CD8-positive, alpha-beta memory T cell (primary cell): ENCODE measurements at regions not wholly inside any gene's neighbourhood (a gene's known extent, or its start where the extent isn't known, plus 50 kb on each side); places are given as distances from the start of the nearest gene placed in this dataset.

Experiments used
- CTCF ChIA-PET: fragments of 350-600 bp; sonication (Branson Sonifier 250); formaldehyde crosslinking; loops from one replicate; lab custom pipeline; 2021; ENCODE audit warnings: antibody characterized with exemption; lab: Charles Lee
- POLR2A ChIA-PET: fragments of 350-600 bp; sonication (Branson Sonifier 250); formaldehyde crosslinking; loops from one replicate; lab custom pipeline; 2021; ENCODE audit warnings: antibody characterized with exemption; lab: Charles Lee
- DNase-seq, 5 donors: peaks; one replicate each; pipeline versions ENCODE4 v3.0.0 to v3.0.0-alpha.2; 2020 to 2022; ENCODE audit warnings: mixed read lengths in 1 of 5
- H3K27ac ChIP-seq: one replicate; pipeline ENCODE4 v1.7.0; 2013; ENCODE audit warnings: low read depth, mild to moderate bottlenecking, low read length, moderate library complexity
- H3K27me3 ChIP-seq: 2 replicates; pipeline ENCODE4 v1.7.0; 2013; ENCODE audit warnings: low read length, mild to moderate bottlenecking; ENCODE audit not compliant: insufficient read depth, poor library complexity, severe bottlenecking
- H3K36me3 ChIP-seq: 2 replicates; pipeline ENCODE4 v1.7.0; 2013; ENCODE audit warnings: mild to moderate bottlenecking, low read length, moderate library complexity; ENCODE audit not compliant: insufficient read depth
- H3K4me1 ChIP-seq: 2 replicates; pipeline ENCODE4 v1.7.0; 2013; ENCODE audit warnings: mild to moderate bottlenecking, low read length, moderate library complexity; ENCODE audit not compliant: insufficient read depth
- H3K4me3 ChIP-seq: 2 replicates; pipeline ENCODE4 v1.7.0; 2013; ENCODE audit warnings: mild to moderate bottlenecking, low read length
- H3K9me3 ChIP-seq: 2 replicates; pipeline ENCODE4 v1.7.0; 2013; ENCODE audit warnings: mild to moderate bottlenecking, low read length
- H3K27ac Mint-ChIP-seq, 8 donors: one replicate each; pipeline ENCODE4 v1.8.0; 2020 to 2021; ENCODE audit warnings: mixed read lengths in 8 of 8, mild to moderate bottlenecking in 6 of 8, inconsistent platforms in 3 of 8, moderate library complexity in 3 of 8
- H3K27me3 Mint-ChIP-seq, 2 donors: one replicate each; pipeline ENCODE4 v1.8.0; 2020 to 2021; ENCODE audit warnings: mixed read lengths in 2 of 2, mild to moderate bottlenecking in 1 of 2, moderate library complexity in 1 of 2
- H3K36me3 Mint-ChIP-seq, 3 donors: one replicate each; pipeline ENCODE4 v1.8.0; 2020 to 2021; ENCODE audit warnings: mixed read lengths in 3 of 3, inconsistent platforms in 1 of 3, mild to moderate bottlenecking in 1 of 3
- H3K4me1 Mint-ChIP-seq, 3 donors: one replicate each; pipeline ENCODE4 v1.8.0; 2020 to 2021; ENCODE audit warnings: mixed read lengths in 3 of 3, inconsistent platforms in 1 of 3, mild to moderate bottlenecking in 1 of 3
- H3K4me3 Mint-ChIP-seq, 7 donors: one replicate each; pipeline ENCODE4 v1.8.0; 2020 to 2021; ENCODE audit warnings: mixed read lengths in 7 of 7, mild to moderate bottlenecking in 6 of 7, moderate library complexity in 4 of 7, inconsistent platforms in 2 of 7
- H3K9me3 Mint-ChIP-seq, 5 donors: one replicate each; pipeline ENCODE4 v1.8.0; 2020 to 2022; ENCODE audit warnings: mixed read lengths in 5 of 5, mild to moderate bottlenecking in 3 of 5, moderate library complexity in 2 of 5, inconsistent platforms in 1 of 5

- Histone ChIP-seq H3K27me3 (no peaks in the 10 kb centered on the region), H3K4me1 (no peaks in the 10 kb centered on the region), H3K27ac (no peak overlapping the region), H3K4me3 (no peak overlapping the region), H3K36me3 (no peaks in the 10 kb centered on the region), H3K9me3 (no peaks in the 10 kb centered on the region)
- Mint-ChIP-seq H3K4me3 (no peak overlapping the region), H3K9me3 (peaks cover 0 to 13% (median 4%) of the 10 kb centered on the region in 5 donors), H3K36me3 (no peaks in the 10 kb centered on the region), H3K4me1 (no peaks in the 10 kb centered on the region), H3K27me3 (peaks cover 7 to 54% of the 10 kb centered on the region in 2 donors), H3K27ac (peak overlapping the region in 1 of 8 donors; percentile 12)
- CTCF ChIA-PET, result no interaction called here
- POLR2A ChIA-PET, result no interaction called here
- no peak for DNase-seq
These were observed 75.1 kb upstream of the LDAH start for GRCh38 chr2:20897874-20898453.

- Histone ChIP-seq H3K36me3 (no peaks in the 10 kb centered on the region), H3K27ac (no peak overlapping the region), H3K4me3 (no peak overlapping the region), H3K27me3 (no peaks in the 10 kb centered on the region), H3K9me3 (no peaks in the 10 kb centered on the region), H3K4me1 (no peaks in the 10 kb centered on the region)
- Mint-ChIP-seq H3K9me3 (peaks cover 0 to 13% (median 4%) of the 10 kb centered on the region in 5 donors), H3K36me3 (no peaks in the 10 kb centered on the region), H3K27me3 (peaks cover 7 to 62% of the 10 kb centered on the region in 2 donors), H3K4me1 (no peaks in the 10 kb centered on the region), H3K4me3 (no peak overlapping the region), H3K27ac (no peak overlapping the region)
- POLR2A ChIA-PET, result no interaction called here
- no peak for DNase-seq
- CTCF ChIA-PET, result no interaction called here
These were observed 74.1 kb upstream of the LDAH start for GRCh38 chr2:20897047-20897446.

GRCh38 chr2:20884829-20885228 is 61.9 kb upstream of the LDAH start:
- Mint-ChIP-seq H3K27ac (no peak overlapping the region), H3K4me1 (no peaks in the 10 kb centered on the region), H3K4me3 (no peak overlapping the region), H3K36me3 (no peaks in the 10 kb centered on the region), H3K27me3 (peaks cover 6 to 7% of the 10 kb centered on the region in 2 donors), H3K9me3 (no peaks in the 10 kb centered on the region)
- H3K9me3 ChIP-seq, result no peaks in the 10 kb centered on the region
- H3K27me3 ChIP-seq, result no peaks in the 10 kb centered on the region
- no peaks in the 10 kb centered on the region for H3K4me1 ChIP-seq
- ChIA-PET CTCF (no interaction called here), POLR2A (no interaction called here)
- H3K36me3 ChIP-seq, result no peaks in the 10 kb centered on the region
- DNase-seq, result no peak
- no peak overlapping the region for H3K27ac ChIP-seq
- H3K4me3 ChIP-seq, result no peak overlapping the region

- Histone ChIP-seq H3K36me3 (no peaks in the 10 kb centered on the region), H3K4me1 (no peaks in the 10 kb centered on the region), H3K27ac (no peak overlapping the region), H3K27me3 (peaks cover 4% of the 10 kb centered on the region), H3K9me3 (no peaks in the 10 kb centered on the region), H3K4me3 (no peak overlapping the region)
- Mint-ChIP-seq H3K4me1 (no peaks in the 10 kb centered on the region), H3K36me3 (no peaks in the 10 kb centered on the region), H3K27ac (no peak overlapping the region), H3K4me3 (no peak overlapping the region), H3K27me3 (peaks cover 9 to 14% of the 10 kb centered on the region in 2 donors), H3K9me3 (no peaks in the 10 kb centered on the region)
- POLR2A ChIA-PET, result no interaction called here
- DNase-seq, result no peak
- CTCF ChIA-PET, result no interaction called here
These were observed 59.7 kb upstream of the LDAH start for GRCh38 chr2:20882466-20883170.

- Histone ChIP-seq H3K27me3 (peaks cover 7% of the 10 kb centered on the region), H3K27ac (no peak overlapping the region), H3K4me1 (no peaks in the 10 kb centered on the region), H3K36me3 (no peaks in the 10 kb centered on the region), H3K9me3 (no peaks in the 10 kb centered on the region), H3K4me3 (no peak overlapping the region)
- CTCF ChIA-PET, result no interaction called here
- POLR2A ChIA-PET, result no interaction called here
- no peak for DNase-seq
- no peaks in the 10 kb centered on the region for H3K9me3 Mint-ChIP-seq
- H3K4me3 Mint-ChIP-seq, result no peak overlapping the region
- H3K36me3 Mint-ChIP-seq, result no peaks in the 10 kb centered on the region
- H3K4me1 Mint-ChIP-seq, result no peaks in the 10 kb centered on the region
- no peak overlapping the region for H3K27ac Mint-ChIP-seq
- H3K27me3 Mint-ChIP-seq, result peaks cover 14 to 25% of the 10 kb centered on the region in 2 donors
These were observed 57.4 kb upstream of the LDAH start for GRCh38 chr2:20880221-20880771.

- peaks cover 15 to 28% of the 10 kb centered on the region in 2 donors for H3K27me3 Mint-ChIP-seq
- DNase-seq, result no peak
- no peak overlapping the region for H3K4me3 ChIP-seq
- peaks cover 0 to 4% (median 3%) of the 10 kb centered on the region in 5 donors for H3K9me3 Mint-ChIP-seq
- no peak overlapping the region for H3K4me3 Mint-ChIP-seq
- peaks cover 7% of the 10 kb centered on the region for H3K27me3 ChIP-seq
- no peak overlapping the region for H3K27ac ChIP-seq
- H3K27ac Mint-ChIP-seq, result no peak overlapping the region
- ChIA-PET POLR2A (no interaction called here), CTCF (no interaction called here)
- H3K9me3 ChIP-seq, result no peaks in the 10 kb centered on the region
- no peaks in the 10 kb centered on the region for H3K36me3 ChIP-seq
- no peaks in the 10 kb centered on the region for H3K36me3 Mint-ChIP-seq
- no peaks in the 10 kb centered on the region for H3K4me1 ChIP-seq
- no peaks in the 10 kb centered on the region for H3K4me1 Mint-ChIP-seq
These were observed 56.3 kb upstream of the LDAH start for GRCh38 chr2:20879221-20879620.

GRCh38 chr2:20877960-20878359 is 55.1 kb upstream of the LDAH start:
- H3K27ac Mint-ChIP-seq, result no peak overlapping the region
- DNase-seq, result no peak
- H3K9me3 Mint-ChIP-seq, result peaks cover 0 to 6% (median 5%) of the 10 kb centered on the region in 5 donors
- no peaks in the 10 kb centered on the region for H3K4me1 ChIP-seq
- H3K27me3 ChIP-seq, result peaks cover 7% of the 10 kb centered on the region
- no peak overlapping the region for H3K27ac ChIP-seq
- no peak overlapping the region for H3K4me3 ChIP-seq
- no peaks in the 10 kb centered on the region for H3K36me3 Mint-ChIP-seq
- ChIA-PET CTCF (no interaction called here), POLR2A (no interaction called here)
- H3K9me3 ChIP-seq, result no peaks in the 10 kb centered on the region
- H3K36me3 ChIP-seq, result no peaks in the 10 kb centered on the region
- no peak overlapping the region for H3K4me3 Mint-ChIP-seq
- no peaks in the 10 kb centered on the region for H3K4me1 Mint-ChIP-seq
- H3K27me3 Mint-ChIP-seq, result peaks cover 16 to 28% of the 10 kb centered on the region in 2 donors
